Uterus (tissue), 2 donors: ENCODE measurements at regions not wholly inside any gene's neighbourhood (a gene's known extent, or its start where the extent isn't known, plus 50 kb on each side); places are given as distances from the start of the nearest gene placed in this dataset.

Experiments used
- POLR2A ChIP-seq, 2 donors: fragments of 450-650 bp; IDR thresholded peaks; one replicate each; pipeline ENCODE4 v1.6.1; 2016; ENCODE audit warnings: antibody characterized with exemption in 2 of 2, mild to moderate bottlenecking in 1 of 2, moderate library complexity in 1 of 2
- TF ChIP-seq, protein P1 (sequence below), 4 experiments: fragments of 200-600 bp in 2 of 4; fragments of 450-650 bp in 2 of 4; sonication (generic) in 2 of 4; IDR thresholded peaks; one replicate each; pipeline ENCODE4 v1.5.1; 2016 to 2019; ENCODE audit warnings: antibody characterized with exemption in 4 of 4, mild to moderate bottlenecking in 2 of 4, moderate library complexity in 1 of 4

DNA sequence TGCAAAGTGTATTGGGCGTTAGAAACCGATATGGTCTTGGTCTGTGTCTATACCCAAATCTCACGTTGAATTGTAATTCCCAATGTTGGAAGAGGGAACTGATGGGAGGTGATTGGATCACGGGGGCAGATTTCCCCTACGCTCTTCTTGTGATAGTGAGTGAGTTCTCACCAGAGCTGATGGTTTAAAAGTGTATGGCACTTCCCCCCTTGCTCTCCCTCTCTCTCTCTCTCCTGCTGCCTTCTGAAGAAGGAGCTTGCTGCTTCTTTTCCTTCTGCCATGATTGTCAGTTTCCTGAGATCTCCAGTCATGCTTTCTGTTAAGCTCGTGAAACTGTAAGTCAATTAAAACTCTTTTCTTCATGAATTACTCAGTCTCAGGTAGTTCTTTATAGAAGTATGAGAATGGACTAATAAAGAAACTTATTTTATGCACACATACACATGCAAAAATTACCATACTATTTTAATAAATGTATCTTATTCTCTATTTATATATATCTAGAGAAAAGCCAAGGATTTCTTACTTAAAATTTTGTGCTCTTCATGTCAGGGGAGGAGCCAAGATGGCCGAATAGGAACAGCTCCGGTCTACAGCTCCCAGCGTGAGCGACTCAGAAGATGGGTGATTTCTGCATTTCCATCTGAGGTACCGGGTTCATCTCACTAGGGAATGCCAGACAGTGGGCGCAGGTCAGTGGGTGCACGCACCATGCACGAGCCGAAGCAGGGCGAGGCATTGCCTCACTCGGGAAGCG is 1891.0 kb upstream of the FLRT2 start:
- TF ChIP-seq, protein P1, sequence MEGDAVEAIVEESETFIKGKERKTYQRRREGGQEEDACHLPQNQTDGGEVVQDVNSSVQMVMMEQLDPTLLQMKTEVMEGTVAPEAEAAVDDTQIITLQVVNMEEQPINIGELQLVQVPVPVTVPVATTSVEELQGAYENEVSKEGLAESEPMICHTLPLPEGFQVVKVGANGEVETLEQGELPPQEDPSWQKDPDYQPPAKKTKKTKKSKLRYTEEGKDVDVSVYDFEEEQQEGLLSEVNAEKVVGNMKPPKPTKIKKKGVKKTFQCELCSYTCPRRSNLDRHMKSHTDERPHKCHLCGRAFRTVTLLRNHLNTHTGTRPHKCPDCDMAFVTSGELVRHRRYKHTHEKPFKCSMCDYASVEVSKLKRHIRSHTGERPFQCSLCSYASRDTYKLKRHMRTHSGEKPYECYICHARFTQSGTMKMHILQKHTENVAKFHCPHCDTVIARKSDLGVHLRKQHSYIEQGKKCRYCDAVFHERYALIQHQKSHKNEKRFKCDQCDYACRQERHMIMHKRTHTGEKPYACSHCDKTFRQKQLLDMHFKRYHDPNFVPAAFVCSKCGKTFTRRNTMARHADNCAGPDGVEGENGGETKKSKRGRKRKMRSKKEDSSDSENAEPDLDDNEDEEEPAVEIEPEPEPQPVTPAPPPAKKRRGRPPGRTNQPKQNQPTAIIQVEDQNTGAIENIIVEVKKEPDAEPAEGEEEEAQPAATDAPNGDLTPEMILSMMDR (IDR thresholded peaks at IDR 0.05): no peak
- no peak for TF ChIP-seq POLR2A (IDR thresholded peaks at IDR 0.05)
